H9 (cell line): ENCODE measurements at regions not wholly inside any gene's neighbourhood (a gene's known extent, or its start where the extent isn't known, plus 50 kb on each side); places are given as distances from the start of the nearest gene placed in this dataset.

Experiments used
- DNase-seq: peaks from one replicate; pipeline ENCODE4 v3.0.0-alpha.2; 2017
- H2AFZ ChIP-seq: one replicate; pipeline ENCODE4 v1.6.1; 2013; ENCODE audit warnings: mild to moderate bottlenecking, low read length, control low read depth, moderate library complexity
- H2AK5ac ChIP-seq: 2 replicates; pipeline ENCODE4 v1.6.1; 2013; ENCODE audit warnings: low read length, control low read depth, mixed read lengths; ENCODE audit not compliant: insufficient read length
- H2BK120ac ChIP-seq: one replicate; pipeline ENCODE4 v1.6.1; 2013; ENCODE audit warnings: low read depth, mild to moderate bottlenecking, low read length, control low read depth, inconsistent platforms; ENCODE audit not compliant: poor library complexity, severe bottlenecking
- H2BK12ac ChIP-seq: 2 replicates; pipeline ENCODE4 v1.6.1; 2013; ENCODE audit warnings: low read length, control low read depth, mixed read lengths, low read depth; ENCODE audit not compliant: insufficient read length
- H2BK15ac ChIP-seq: 2 replicates; pipeline ENCODE4 v1.6.1; 2013; ENCODE audit warnings: low read depth, low read length, control low read depth
- H2BK20ac ChIP-seq: one replicate; pipeline ENCODE4 v1.6.1; 2013; ENCODE audit warnings: low read depth, mild to moderate bottlenecking, low read length, control low read depth, inconsistent platforms; ENCODE audit not compliant: poor library complexity, severe bottlenecking
- H2BK5ac ChIP-seq: 2 replicates; pipeline ENCODE4 v1.6.1; 2013; ENCODE audit warnings: low read length, control low read depth, mixed read lengths; ENCODE audit not compliant: insufficient read length
- H3K14ac ChIP-seq: 2 replicates; pipeline ENCODE4 v1.6.1; 2013; ENCODE audit warnings: low read length, control low read depth; ENCODE audit not compliant: insufficient read depth
- H3K18ac ChIP-seq: 2 replicates; pipeline ENCODE4 v1.6.1; 2013; ENCODE audit warnings: low read depth, mild to moderate bottlenecking, mixed read lengths, low read length, control low read depth; ENCODE audit not compliant: insufficient read length
- H3K23ac ChIP-seq: 2 replicates; pipeline ENCODE4 v1.6.1; 2013; ENCODE audit warnings: low read length, control low read depth, mixed read lengths, low read depth; ENCODE audit not compliant: insufficient read length
- H3K23me2 ChIP-seq: 2 replicates; pipeline ENCODE4 v1.6.1; 2013; ENCODE audit warnings: low read depth, mild to moderate bottlenecking, mixed read lengths, low read length, control low read depth; ENCODE audit not compliant: insufficient read length, poor library complexity, severe bottlenecking
- H3K27ac ChIP-seq: 2 replicates; pipeline ENCODE4 v1.5.1; 2013; ENCODE audit warnings: low read length, control low read depth, mixed read lengths, low read depth; ENCODE audit not compliant: insufficient read length
- H3K27me3 ChIP-seq: 2 replicates; pipeline ENCODE4 v1.6.1; 2013; ENCODE audit warnings: low read length, control low read depth, inconsistent platforms; ENCODE audit not compliant: insufficient read depth
- H3K4ac ChIP-seq: 2 replicates; pipeline ENCODE4 v1.6.1; 2013; ENCODE audit warnings: low read depth, mild to moderate bottlenecking, control low read depth, inconsistent platforms, low read length, moderate library complexity
- H3K4me1 ChIP-seq: 2 replicates; pipeline ENCODE4 v1.6.1; 2013; ENCODE audit warnings: low read length, control low read depth, inconsistent platforms; ENCODE audit not compliant: insufficient read depth
- H3K4me2 ChIP-seq: 2 replicates; pipeline ENCODE4 v1.6.1; 2013; ENCODE audit warnings: low read length, control low read depth, mixed read lengths; ENCODE audit not compliant: insufficient read length, insufficient read depth
- H3K56ac ChIP-seq: 2 replicates; pipeline ENCODE4 v1.6.1; 2013; ENCODE audit warnings: low read depth, mild to moderate bottlenecking, mixed read lengths, low read length, control low read depth; ENCODE audit not compliant: insufficient read length
- H3K79me1 ChIP-seq: 2 replicates; pipeline ENCODE4 v1.6.1; 2013; ENCODE audit warnings: low read depth, mild to moderate bottlenecking, moderate library complexity, low read length, control low read depth, inconsistent platforms; ENCODE audit not compliant: insufficient read depth, poor library complexity, severe bottlenecking
- H3K79me2 ChIP-seq: 2 replicates; pipeline ENCODE4 v1.6.1; 2013; ENCODE audit warnings: low read length, control low read depth, inconsistent platforms; ENCODE audit not compliant: insufficient read depth
- H3K9ac ChIP-seq: 2 replicates; pipeline ENCODE4 v1.6.1; 2013; ENCODE audit warnings: low read length, control low read depth, mixed read lengths; ENCODE audit not compliant: insufficient read length; ENCODE audit errors: extremely low read depth
- H3K9me3 ChIP-seq: one replicate; pipeline ENCODE4 v1.6.1; 2013; ENCODE audit warnings: low read depth, low read length, inconsistent platforms; ENCODE audit not compliant: control insufficient read depth
- H3T11ph ChIP-seq: one replicate; pipeline ENCODE4 v1.6.1; 2013; ENCODE audit warnings: mild to moderate bottlenecking, low read length, control low read depth, inconsistent platforms
- H4K20me1 ChIP-seq: one replicate; pipeline ENCODE4 v1.6.1; 2013; ENCODE audit not compliant: control insufficient read depth, insufficient read length, insufficient read depth
- H4K5ac ChIP-seq: 2 replicates; pipeline ENCODE4 v1.6.1; 2013; ENCODE audit warnings: low read depth, mild to moderate bottlenecking, mixed read lengths, low read length, control low read depth; ENCODE audit not compliant: insufficient read length
- H4K8ac ChIP-seq: replicated peaks from 2 replicates; pipeline ENCODE4 v1.6.1; 2013; ENCODE audit warnings: low read length, control low read depth, mixed read lengths, low read depth; ENCODE audit not compliant: insufficient read length
- H4K91ac ChIP-seq: 2 replicates; pipeline ENCODE4 v1.6.1; 2013; ENCODE audit warnings: low read depth, mild to moderate bottlenecking, moderate library complexity, mixed read lengths, low read length, control low read depth; ENCODE audit not compliant: insufficient read length
- H3K27ac Mint-ChIP-seq, 3 experiments: 2 replicates in 2 of 3; 3 replicates in 1 of 3; pipeline ENCODE4 v1.8.0; 2020 to 2021; ENCODE audit warnings: mixed read lengths in 3 of 3, mild to moderate bottlenecking in 1 of 3, moderate library complexity in 1 of 3
- H3K27me3 Mint-ChIP-seq: 2 replicates; pipeline ENCODE4 v1.8.0; 2021; ENCODE audit warnings: low read depth, mild to moderate bottlenecking, moderate library complexity, mixed read lengths
- H3K36me3 Mint-ChIP-seq, 3 experiments: 2 replicates in 2 of 3; 3 replicates in 1 of 3; pipeline ENCODE4 v1.8.0; 2020 to 2021; ENCODE audit warnings: low read depth in 3 of 3, mixed read lengths in 3 of 3; ENCODE audit not compliant: insufficient read depth in 1 of 3
- H3K4me1 Mint-ChIP-seq, 2 experiments: 2 replicates each; pipeline ENCODE4 v1.8.0; 2020; ENCODE audit warnings: mixed read lengths in 2 of 2
- H3K4me3 Mint-ChIP-seq, 2 experiments: 2 replicates in 1 of 2; 3 replicates in 1 of 2; pipeline ENCODE4 v1.8.0; 2020 to 2021; ENCODE audit warnings: mild to moderate bottlenecking in 2 of 2, mixed read lengths in 2 of 2, moderate library complexity in 1 of 2
- H3K9me3 Mint-ChIP-seq, 2 experiments: 2 replicates in 1 of 2; 3 replicates in 1 of 2; pipeline ENCODE4 v1.8.0; 2020; ENCODE audit warnings: mild to moderate bottlenecking in 2 of 2, mixed read lengths in 2 of 2, moderate library complexity in 1 of 2
- WGBS: extraction: QIAGEN DNeasy Blood & Tissue Kit; methylation state at CpG from one replicate; pipeline ENCODE4 v1.1.7; 2013; ENCODE audit warnings: missing lambda C conversion rate, low lambda C conversion rate, mixed read lengths; ENCODE audit not compliant: insufficient read length; ENCODE audit errors: extremely low coverage; 5-methylcytosine and 5-hydroxymethylcytosine counted together
- TF ChIP-seq, protein P1 (sequence below): fragments of 200-600 bp; sonication (generic); conservative IDR thresholded peaks from 3 replicates; pipeline ENCODE4 v1.8.0; 2021; ENCODE audit warnings: antibody characterized with exemption, mild to moderate bottlenecking

DNA sequence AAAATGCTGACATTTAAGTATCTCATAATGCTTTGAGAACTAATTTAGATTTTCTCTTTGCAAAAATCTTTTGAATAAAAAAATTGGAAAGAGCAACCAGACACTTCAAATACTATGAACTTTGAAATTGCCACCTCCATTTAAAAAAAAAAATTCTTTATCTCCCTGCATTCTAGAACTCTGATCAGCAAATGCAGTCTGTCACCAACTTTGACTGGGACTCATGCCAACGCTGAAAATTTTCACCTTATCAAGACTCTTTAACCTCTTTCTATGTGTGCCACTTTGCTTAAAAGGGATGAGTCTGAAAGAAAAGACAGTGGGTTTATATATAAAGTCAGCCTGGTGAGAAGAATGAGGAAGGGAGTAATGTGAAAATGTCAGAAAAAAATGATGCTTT is 191.2 kb upstream of the ARPP21 start:
- no peak overlapping the region for H3K4me2 ChIP-seq
- H2BK15ac ChIP-seq, result no peak overlapping the region
- no peaks in the 10 kb centered on the region for H3K9me3 ChIP-seq
- no CpG with 5 or more reads among the region's 1 CpG for WGBS
- Mint-ChIP-seq H3K4me3 (no peak overlapping the region), H3K9me3 (no peaks in the 10 kb centered on the region; a peak in 2 of 5 replicates), H3K36me3 (no peaks in the 10 kb centered on the region), H3K27ac (no peak overlapping the region), H3K27me3 (no peaks in the 10 kb centered on the region), H3K4me1 (no peaks in the 10 kb centered on the region)
- no peaks in the 10 kb centered on the region for H3K27me3 ChIP-seq
- H3K23ac ChIP-seq, result no peak overlapping the region
- H2AFZ ChIP-seq, result no peak overlapping the region
- H4K8ac ChIP-seq, result no peak overlapping the region
- no peaks in the 10 kb centered on the region for H3K79me2 ChIP-seq
- H3K9ac ChIP-seq, result no peak overlapping the region
- H3K4me1 ChIP-seq, result no peaks in the 10 kb centered on the region
- no peak overlapping the region for H2BK120ac ChIP-seq
- TF ChIP-seq, protein P1, sequence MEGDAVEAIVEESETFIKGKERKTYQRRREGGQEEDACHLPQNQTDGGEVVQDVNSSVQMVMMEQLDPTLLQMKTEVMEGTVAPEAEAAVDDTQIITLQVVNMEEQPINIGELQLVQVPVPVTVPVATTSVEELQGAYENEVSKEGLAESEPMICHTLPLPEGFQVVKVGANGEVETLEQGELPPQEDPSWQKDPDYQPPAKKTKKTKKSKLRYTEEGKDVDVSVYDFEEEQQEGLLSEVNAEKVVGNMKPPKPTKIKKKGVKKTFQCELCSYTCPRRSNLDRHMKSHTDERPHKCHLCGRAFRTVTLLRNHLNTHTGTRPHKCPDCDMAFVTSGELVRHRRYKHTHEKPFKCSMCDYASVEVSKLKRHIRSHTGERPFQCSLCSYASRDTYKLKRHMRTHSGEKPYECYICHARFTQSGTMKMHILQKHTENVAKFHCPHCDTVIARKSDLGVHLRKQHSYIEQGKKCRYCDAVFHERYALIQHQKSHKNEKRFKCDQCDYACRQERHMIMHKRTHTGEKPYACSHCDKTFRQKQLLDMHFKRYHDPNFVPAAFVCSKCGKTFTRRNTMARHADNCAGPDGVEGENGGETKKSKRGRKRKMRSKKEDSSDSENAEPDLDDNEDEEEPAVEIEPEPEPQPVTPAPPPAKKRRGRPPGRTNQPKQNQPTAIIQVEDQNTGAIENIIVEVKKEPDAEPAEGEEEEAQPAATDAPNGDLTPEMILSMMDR, result no peak
- H3K14ac ChIP-seq, result no peak overlapping the region
- no peak overlapping the region for H2BK12ac ChIP-seq
- H3K56ac ChIP-seq, result no peak overlapping the region
- H3K4ac ChIP-seq, result no peak overlapping the region
- no peaks in the 10 kb centered on the region for H4K20me1 ChIP-seq
- H4K91ac ChIP-seq, result no peak overlapping the region
- H3T11ph ChIP-seq, result no peak overlapping the region
- H2BK5ac ChIP-seq, result no peak overlapping the region
- H3K79me1 ChIP-seq, result no peaks in the 10 kb centered on the region
- H4K5ac ChIP-seq, result no peak overlapping the region
- H2AK5ac ChIP-seq, result no peak overlapping the region
- no peak overlapping the region for H2BK20ac ChIP-seq
- no peak for DNase-seq
- H3K27ac ChIP-seq, result no peak overlapping the region
- no peak overlapping the region for H3K18ac ChIP-seq
- H3K23me2 ChIP-seq, result no peaks in the 10 kb centered on the region
